ENCODE measurements at regions not wholly inside any gene's neighbourhood (a gene's known extent, or its start where the extent isn't known, plus 50 kb on each side); places are given as distances from the start of the nearest gene placed in this dataset.

GRCh38 chr7:25322473-25322872 lies 94.2 kb upstream of the NPVF start:
- TF ChIP-seq EZH2 (IDR thresholded peaks at IDR 0.05; ENCODE audit: borderline replicate concordance, insufficient read depth, low read depth, low read length, poor library complexity, severe bottlenecking) (no peak), CTCF (IDR thresholded peaks at IDR 0.05) (no peak)
- POLR2A ChIA-PET, result no interaction called here
- no peak overlapping the region for H3K4me3 Mint-ChIP-seq
- H3K27ac Mint-ChIP-seq, result no peak overlapping the region
- no peaks in the 10 kb centered on the region for H3K4me1 ChIP-seq (ENCODE audit: control insufficient read depth in 2 of 2, insufficient read depth in 2 of 2, low read length in 2 of 2)
- H3K36me3 ChIP-seq (replicated peaks in 1 of 2; ENCODE audit: control extremely low read depth in 1 of 2, control insufficient read depth in 1 of 2, extremely low read depth in 1 of 2, insufficient read depth in 2 of 2, low read length in 1 of 2), result no peaks in the 10 kb centered on the region
- H2AFZ ChIP-seq (ENCODE audit: insufficient read depth, low read depth, low read length, poor library complexity, severe bottlenecking), result no peak overlapping the region
- intact Hi-C loops (cut with micrococcal nuclease), result no loop called here
- H3K9me3 ChIP-seq (ENCODE audit: control extremely low read depth in 1 of 3, control insufficient read depth in 2 of 3, insufficient read depth in 1 of 3, low read length in 2 of 3), result no peaks in the 10 kb centered on the region
- no peaks in the 10 kb centered on the region for H3K4me1 Mint-ChIP-seq
- no peaks in the 10 kb centered on the region for H3K9me3 Mint-ChIP-seq (ENCODE audit: insufficient read depth)
- no peak overlapping the region for H3K4me2 ChIP-seq (replicated peaks; ENCODE audit: low read depth, low read length, poor library complexity, severe bottlenecking)
- CTCF ChIA-PET, result no interaction called here
- DNase-seq (no peak), ATAC-seq (ENCODE audit: low read depth) (no peak)
- 100% methylated on average over 1 of the region's 3 CpGs for WGBS (ENCODE audit: insufficient coverage)
- peaks cover 36% of the 10 kb centered on the region for H3K27me3 Mint-ChIP-seq
- H3K27me3 ChIP-seq (replicated peaks in 1 of 4; ENCODE audit: control extremely low read depth in 1 of 4, control insufficient read depth in 3 of 4, insufficient read depth in 4 of 4, low read length in 3 of 4), result peaks cover 0 to 9% (median 2%) of the 10 kb centered on the region in 4 experiments
- no peak overlapping the region for H3K4me3 ChIP-seq (ENCODE audit: control extremely low read depth in 1 of 5, extremely low read depth in 1 of 5, insufficient read depth in 1 of 5, low read depth in 2 of 5, low read length in 4 of 5)
- no peaks in the 10 kb centered on the region for H3K79me2 ChIP-seq (ENCODE audit: control insufficient read depth, insufficient read depth, low read length)
- no peak overlapping the region for H3K9ac ChIP-seq (ENCODE audit: low read length)
- H3K27ac ChIP-seq (ENCODE audit: low read length in 2 of 2), result no peak overlapping the region
- H4K20me1 ChIP-seq (ENCODE audit: control insufficient read depth, insufficient read depth, low read length, poor library complexity, severe bottlenecking), result no peaks in the 10 kb centered on the region

GRCh38 chr7:25325186-25325757 lies 97.0 kb upstream of the NPVF start:
- Histone ChIP-seq H4K20me1 (ENCODE audit: control insufficient read depth, insufficient read depth, low read length, poor library complexity, severe bottlenecking) (no peaks in the 10 kb centered on the region), H2AFZ (ENCODE audit: insufficient read depth, low read depth, low read length, poor library complexity, severe bottlenecking) (no peak overlapping the region), H3K27ac (ENCODE audit: low read length in 2 of 2) (no peak overlapping the region), H3K27me3 (replicated peaks in 1 of 4; ENCODE audit: control extremely low read depth in 1 of 4, control insufficient read depth in 3 of 4, insufficient read depth in 4 of 4, low read length in 3 of 4) (peaks cover 0 to 5% (median 2%) of the 10 kb centered on the region in 4 experiments), H3K4me3 (ENCODE audit: control extremely low read depth in 1 of 5, extremely low read depth in 1 of 5, insufficient read depth in 1 of 5, low read depth in 2 of 5, low read length in 4 of 5) (no peak overlapping the region), H3K79me2 (ENCODE audit: control insufficient read depth, insufficient read depth, low read length) (no peaks in the 10 kb centered on the region), H3K9ac (ENCODE audit: low read length) (no peak overlapping the region), H3K9me3 (ENCODE audit: control extremely low read depth in 1 of 3, control insufficient read depth in 2 of 3, insufficient read depth in 1 of 3, low read length in 2 of 3) (no peaks in the 10 kb centered on the region), H3K4me1 (ENCODE audit: control insufficient read depth in 2 of 2, insufficient read depth in 2 of 2, low read length in 2 of 2) (no peaks in the 10 kb centered on the region), H3K4me2 (replicated peaks; ENCODE audit: low read depth, low read length, poor library complexity, severe bottlenecking) (no peak overlapping the region), H3K36me3 (replicated peaks in 1 of 2; ENCODE audit: control extremely low read depth in 1 of 2, control insufficient read depth in 1 of 2, extremely low read depth in 1 of 2, insufficient read depth in 2 of 2, low read length in 1 of 2) (no peaks in the 10 kb centered on the region)
- intact Hi-C loops (cut with micrococcal nuclease), result no loop called here
- H3K27me3 Mint-ChIP-seq, result peaks cover 34% of the 10 kb centered on the region
- ATAC-seq (ENCODE audit: low read depth) (no peak), DNase-seq (no peak)
- WGBS (ENCODE audit: insufficient coverage), result no CpG with 5 or more reads among the region's 2 CpGs
- H3K4me1 Mint-ChIP-seq, result no peaks in the 10 kb centered on the region
- no peaks in the 10 kb centered on the region for H3K9me3 Mint-ChIP-seq (ENCODE audit: insufficient read depth)
- no peak overlapping the region for H3K27ac Mint-ChIP-seq
- ChIA-PET POLR2A (interaction anchor here (0.6 kb wide), 1 partner anchor 1735 kb away, joined by 4 read pairs; no protein-coding TSS in a partner anchor), CTCF (no interaction called here)
- H3K4me3 Mint-ChIP-seq, result no peak overlapping the region
- no peak for TF ChIP-seq CTCF (IDR thresholded peaks at IDR 0.05)
- TF ChIP-seq EZH2 (IDR thresholded peaks at IDR 0.05; ENCODE audit: borderline replicate concordance, insufficient read depth, low read depth, low read length, poor library complexity, severe bottlenecking), result no peak
